ENCODE measurements at regions not wholly inside any gene's neighbourhood (a gene's known extent, or its start where the extent isn't known, plus 50 kb on each side); places are given as distances from the start of the nearest gene placed in this dataset.

DNA sequence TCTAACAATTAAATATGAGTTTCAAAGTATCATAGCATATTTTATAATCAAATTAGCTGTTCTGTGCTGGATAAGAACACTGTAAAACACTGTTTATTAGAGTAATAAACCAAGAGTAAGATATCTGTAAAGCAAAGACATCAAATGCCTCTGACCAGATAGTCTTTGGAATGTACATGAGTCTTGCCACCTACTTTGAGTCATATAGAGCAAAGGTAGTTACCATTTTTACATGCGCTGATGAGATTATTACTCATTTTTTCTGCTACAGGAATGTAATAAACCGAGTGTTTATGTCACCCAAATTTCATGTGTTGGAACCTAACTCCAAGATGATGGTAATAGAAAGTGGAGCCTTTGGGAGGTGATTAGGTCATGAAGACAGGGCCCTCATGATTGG, 654.5 kb downstream of the CETN3 start:
- TF ChIP-seq, protein P1, sequence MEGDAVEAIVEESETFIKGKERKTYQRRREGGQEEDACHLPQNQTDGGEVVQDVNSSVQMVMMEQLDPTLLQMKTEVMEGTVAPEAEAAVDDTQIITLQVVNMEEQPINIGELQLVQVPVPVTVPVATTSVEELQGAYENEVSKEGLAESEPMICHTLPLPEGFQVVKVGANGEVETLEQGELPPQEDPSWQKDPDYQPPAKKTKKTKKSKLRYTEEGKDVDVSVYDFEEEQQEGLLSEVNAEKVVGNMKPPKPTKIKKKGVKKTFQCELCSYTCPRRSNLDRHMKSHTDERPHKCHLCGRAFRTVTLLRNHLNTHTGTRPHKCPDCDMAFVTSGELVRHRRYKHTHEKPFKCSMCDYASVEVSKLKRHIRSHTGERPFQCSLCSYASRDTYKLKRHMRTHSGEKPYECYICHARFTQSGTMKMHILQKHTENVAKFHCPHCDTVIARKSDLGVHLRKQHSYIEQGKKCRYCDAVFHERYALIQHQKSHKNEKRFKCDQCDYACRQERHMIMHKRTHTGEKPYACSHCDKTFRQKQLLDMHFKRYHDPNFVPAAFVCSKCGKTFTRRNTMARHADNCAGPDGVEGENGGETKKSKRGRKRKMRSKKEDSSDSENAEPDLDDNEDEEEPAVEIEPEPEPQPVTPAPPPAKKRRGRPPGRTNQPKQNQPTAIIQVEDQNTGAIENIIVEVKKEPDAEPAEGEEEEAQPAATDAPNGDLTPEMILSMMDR (IDR thresholded peaks at IDR 0.05): no peak
- no peak for TF ChIP-seq POLR2A (IDR thresholded peaks at IDR 0.05)
